IPS-NIHi7 (cell line): ENCODE measurements at regions not wholly inside any gene's neighbourhood (a gene's known extent, or its start where the extent isn't known, plus 50 kb on each side); places are given as distances from the start of the nearest gene placed in this dataset.

ENCODE experiments used
- DNase-seq: peaks from one replicate; pipeline ENCODE4 v3.0.0; 2012; ENCODE audit warnings: mixed read lengths; ENCODE audit errors: extremely low spot score

GRCh38 chr12:20188930-20189653 lies 179.2 kb upstream of the PDE3A start:
- no peak for DNase-seq

DNA sequence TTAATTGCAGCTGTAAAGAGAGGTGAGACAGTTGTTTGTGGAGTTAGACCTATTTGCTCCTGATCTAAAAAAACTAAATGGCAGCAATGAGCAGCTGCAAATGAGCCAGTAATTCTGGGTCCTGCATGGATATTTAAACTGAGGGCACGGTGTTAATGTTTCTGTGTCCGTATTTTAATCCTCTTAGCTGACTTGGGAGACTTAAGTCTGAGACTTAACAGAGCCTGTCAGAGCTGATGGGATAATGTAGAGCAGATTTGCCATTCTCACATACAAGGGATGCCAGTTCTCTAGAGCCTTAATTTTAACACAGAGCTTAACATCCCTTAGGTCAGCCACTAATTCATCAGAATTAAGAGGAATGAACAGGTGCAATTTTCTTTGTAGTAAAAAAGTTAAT lies 178.6 kb upstream of the PDE3A start:
- no peak for DNase-seq

DNA sequence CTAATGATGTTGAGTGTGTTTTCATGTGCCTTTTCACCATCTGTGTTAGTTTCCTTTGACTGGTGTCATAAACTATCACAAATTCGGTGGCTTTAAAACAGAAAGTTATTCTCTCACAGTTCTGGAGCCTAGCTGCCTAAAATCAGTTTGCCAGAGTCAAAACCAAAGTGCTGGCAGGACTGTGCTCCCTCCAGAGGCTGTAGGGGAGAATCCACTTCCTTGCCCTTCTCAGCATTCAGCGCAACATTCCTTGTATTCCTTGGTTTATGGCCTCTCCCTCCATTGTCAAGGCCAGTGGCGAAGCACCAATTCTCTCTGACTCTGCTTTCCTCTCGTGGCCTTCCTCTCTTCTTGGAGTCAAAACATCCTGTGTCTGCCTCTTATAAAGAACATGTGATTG lies 174.2 kb upstream of the PDE3A start:
- peak; percentile 76 for DNase-seq

GRCh38 chr12:20196767-20197166 lies 171.6 kb upstream of the PDE3A start:
- DNase-seq: no peak

- no peak for DNase-seq
These were observed 170.9 kb upstream of the PDE3A start for GRCh38 chr12:20197411-20197810.

DNA sequence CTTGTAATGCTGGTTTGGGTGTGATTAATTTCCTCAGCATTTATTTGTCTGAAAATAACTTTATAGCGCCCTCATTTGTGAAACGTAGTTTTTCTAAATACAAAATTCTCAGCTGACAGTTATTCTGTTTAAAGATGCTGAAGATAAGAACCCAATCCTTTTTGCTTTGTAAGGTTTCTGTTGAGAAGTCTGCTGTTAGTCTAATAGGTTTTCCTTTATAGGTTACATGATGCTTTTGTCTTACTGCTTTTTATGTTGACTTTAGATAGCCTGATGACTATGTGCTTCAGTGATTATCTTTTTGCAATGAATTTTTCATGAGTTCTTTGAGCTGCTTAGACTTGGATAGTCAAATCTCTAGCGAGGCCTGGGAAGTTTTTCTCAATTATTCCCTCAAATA lies 168.6 kb upstream of the PDE3A start:
- DNase-seq: no peak

DNA sequence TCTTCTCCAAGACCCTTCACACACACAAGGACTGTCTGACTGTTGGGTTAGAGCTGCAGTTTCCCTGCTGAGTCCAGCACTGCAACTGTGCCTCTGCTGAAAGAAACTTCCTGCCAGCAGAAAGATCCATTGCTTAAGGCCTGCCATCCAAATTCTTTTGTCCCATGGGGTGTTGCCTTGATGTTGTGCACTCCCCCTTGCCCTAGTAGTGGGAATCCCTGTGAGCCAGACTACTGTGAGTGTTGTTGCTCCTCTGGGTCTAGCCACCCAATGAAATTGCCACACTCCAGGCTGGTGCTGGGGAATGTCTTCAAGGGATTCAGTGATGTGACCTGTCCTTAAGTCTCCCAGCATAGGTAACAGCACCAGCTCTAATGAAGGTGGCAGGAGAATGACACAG lies 166.6 kb upstream of the PDE3A start:
- DNase-seq: no peak

GRCh38 chr12:20205854-20206253 lies 162.5 kb upstream of the PDE3A start:
- DNase-seq: no peak

GRCh38 chr12:20206410-20206809 lies 161.9 kb upstream of the PDE3A start:
- no peak for DNase-seq

DNA sequence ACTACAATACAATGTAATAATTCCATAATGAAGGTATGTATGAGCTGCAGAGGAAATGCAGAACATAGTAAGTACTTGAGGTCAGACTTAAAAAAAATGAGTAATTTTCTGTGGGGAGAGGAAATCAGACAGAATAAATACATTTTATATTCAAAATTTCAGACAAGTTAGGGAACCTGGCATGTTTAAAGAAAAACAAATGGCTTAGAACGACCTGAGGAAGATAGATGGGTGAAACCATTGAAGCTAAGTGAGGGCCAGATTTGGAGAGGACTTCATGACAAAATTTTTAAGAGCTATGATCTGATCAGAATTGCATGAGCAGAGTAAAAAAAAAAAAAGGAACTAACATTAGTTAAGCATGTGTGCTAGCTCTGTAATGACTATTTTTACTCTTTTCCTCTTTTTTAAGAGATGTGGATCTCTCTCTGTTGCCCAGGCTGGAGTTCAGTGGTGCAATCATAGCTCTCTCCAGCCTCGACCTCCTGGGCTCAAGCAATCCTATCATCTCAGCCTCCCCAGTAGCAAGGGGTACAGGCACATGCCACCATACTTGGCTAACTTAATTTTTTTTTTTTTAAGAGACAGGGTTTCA lies 157.6 kb upstream of the PDE3A start:
- DNase-seq: no peak

GRCh38 chr12:20211541-20211940 lies 156.8 kb upstream of the PDE3A start:
- DNase-seq: no peak

DNA sequence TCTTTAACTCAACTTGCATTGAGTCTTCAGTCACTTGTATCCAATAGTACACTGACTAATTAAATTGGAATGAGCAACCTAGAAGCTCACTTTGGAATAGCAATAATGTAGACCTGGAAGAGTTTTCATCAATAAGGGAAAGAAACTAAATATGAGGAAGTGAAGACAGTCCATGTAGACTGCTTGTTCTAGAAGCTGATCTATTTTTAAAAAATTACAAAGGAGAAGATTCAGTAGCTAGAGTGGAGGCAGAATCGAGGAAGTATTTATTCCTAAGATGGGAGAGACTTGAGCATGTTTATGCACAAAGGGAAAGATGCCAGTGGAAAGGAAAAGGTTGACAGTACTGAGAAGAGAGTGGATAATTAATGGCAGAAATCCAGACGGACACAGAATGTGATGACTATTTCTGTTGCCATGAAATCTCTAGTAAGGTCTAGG lies 156.3 kb upstream of the PDE3A start:
- DNase-seq: no peak

- peak; percentile 80 for DNase-seq
These were observed 155.4 kb upstream of the PDE3A start for GRCh38 chr12:20212658-20213555.

DNA sequence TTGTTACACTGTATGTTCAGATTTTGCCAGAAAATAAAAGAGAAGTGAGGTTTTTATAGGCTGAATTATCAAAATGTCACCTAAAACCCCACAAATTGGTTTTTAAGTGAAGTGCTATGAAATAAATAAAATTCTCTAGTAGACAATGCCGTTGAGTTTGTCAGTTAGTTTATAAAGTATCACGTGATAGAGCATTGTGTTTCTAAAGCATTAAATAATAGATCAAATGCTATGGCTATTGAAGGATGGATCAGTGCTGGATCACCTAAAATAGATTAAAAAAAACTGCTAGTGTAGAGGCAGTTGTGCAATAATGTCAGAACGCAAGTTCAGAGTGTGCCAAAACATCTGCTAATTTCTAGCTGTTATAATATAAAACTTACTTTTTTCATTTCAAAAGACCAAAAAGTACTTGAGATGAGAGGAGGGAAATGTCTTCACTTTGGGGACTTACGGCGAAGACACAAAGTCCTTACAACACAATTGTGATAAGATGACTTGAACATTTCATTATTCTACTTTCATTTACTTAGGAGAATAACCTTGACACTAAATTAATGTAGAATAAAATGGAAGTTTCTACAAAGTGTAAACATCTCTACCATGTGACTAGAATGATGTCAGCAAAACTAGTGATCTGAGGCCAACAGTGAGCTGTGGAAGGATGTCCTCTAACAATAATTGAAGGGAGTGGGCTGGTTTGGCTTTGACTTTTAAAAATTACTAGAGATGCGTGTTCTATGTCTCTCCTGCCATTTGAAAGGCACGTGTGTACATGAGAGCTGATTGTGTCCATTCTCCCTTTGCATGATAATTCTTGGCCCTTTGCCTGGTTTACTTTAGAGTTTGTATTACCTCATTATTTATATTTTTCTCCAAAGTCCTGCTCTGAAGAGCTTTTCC lies 154.4 kb upstream of the PDE3A start:
- DNase-seq: no peak

- peak; percentile 46 for DNase-seq
These were observed 148.0 kb upstream of the PDE3A start for GRCh38 chr12:20220339-20220738.

GRCh38 chr12:20232931-20233675 lies 135.2 kb upstream of the PDE3A start:
- DNase-seq: no peak

DNA sequence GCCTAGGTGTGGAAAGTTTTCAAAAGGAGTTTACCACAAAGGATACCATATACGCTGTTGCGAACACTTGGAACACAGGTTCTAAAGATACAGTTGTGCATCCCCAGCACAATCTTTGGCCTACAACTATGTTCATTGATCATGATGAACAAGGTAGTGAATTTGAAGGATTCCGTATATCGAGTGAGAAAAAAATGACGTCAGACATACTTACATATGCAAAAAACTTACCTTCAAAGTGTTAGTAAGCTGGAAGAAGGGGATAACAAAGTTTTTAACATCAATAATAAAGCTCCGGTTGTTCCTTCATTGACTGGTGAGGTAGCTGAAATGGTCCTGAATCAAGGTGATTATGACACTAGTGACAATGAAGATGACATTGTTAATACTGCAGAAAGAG lies 133.9 kb upstream of the PDE3A start:
- DNase-seq: no peak

DNA sequence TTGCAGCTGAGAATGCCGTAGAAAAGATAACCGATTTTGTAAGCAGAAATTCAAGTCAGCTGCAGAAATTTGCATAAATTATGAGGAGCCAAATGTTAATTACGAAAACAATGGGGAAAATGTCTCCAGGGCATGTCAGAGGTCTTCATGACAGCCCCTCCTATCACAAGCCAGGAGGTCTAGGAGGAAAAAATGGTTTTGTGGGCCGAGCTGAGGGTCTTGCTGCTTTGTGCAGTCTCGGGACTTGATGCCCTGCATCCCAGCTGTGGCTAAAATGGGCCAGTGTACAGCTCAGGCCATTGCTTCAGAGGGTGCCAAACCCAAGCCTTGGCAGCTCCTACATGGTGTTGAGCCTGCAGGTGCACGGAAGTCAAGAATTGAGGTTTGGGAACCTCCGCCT lies 131.2 kb upstream of the PDE3A start:
- no peak for DNase-seq

GRCh38 chr12:20245491-20245890 lies 122.8 kb upstream of the PDE3A start:
- DNase-seq: no peak

GRCh38 chr12:20248646-20249045 lies 119.7 kb upstream of the PDE3A start:
- no peak for DNase-seq

GRCh38 chr12:20250761-20251160 lies 117.6 kb upstream of the PDE3A start:
- DNase-seq: no peak
